HG03521 (cell line): ENCODE measurements at regions not wholly inside any gene's neighbourhood (a gene's known extent, or its start where the extent isn't known, plus 50 kb on each side); places are given as distances from the start of the nearest gene placed in this dataset.

ENCODE experiments used
- ATAC-seq: cut with Tn5 transposase; IDR thresholded peaks from one replicate; pipeline ENCODE4 v1.9.1; 2021; ENCODE audit warnings: mild to moderate bottlenecking, moderate library complexity; ENCODE audit not compliant: unreplicated experiment

GRCh38 chr17:77306790-77307478 is 166.2 kb downstream of the SEC14L1 start:
- no peak for ATAC-seq

- no peak for ATAC-seq
These were observed 166.9 kb downstream of the SEC14L1 start for GRCh38 chr17:77307479-77308198.

DNA sequence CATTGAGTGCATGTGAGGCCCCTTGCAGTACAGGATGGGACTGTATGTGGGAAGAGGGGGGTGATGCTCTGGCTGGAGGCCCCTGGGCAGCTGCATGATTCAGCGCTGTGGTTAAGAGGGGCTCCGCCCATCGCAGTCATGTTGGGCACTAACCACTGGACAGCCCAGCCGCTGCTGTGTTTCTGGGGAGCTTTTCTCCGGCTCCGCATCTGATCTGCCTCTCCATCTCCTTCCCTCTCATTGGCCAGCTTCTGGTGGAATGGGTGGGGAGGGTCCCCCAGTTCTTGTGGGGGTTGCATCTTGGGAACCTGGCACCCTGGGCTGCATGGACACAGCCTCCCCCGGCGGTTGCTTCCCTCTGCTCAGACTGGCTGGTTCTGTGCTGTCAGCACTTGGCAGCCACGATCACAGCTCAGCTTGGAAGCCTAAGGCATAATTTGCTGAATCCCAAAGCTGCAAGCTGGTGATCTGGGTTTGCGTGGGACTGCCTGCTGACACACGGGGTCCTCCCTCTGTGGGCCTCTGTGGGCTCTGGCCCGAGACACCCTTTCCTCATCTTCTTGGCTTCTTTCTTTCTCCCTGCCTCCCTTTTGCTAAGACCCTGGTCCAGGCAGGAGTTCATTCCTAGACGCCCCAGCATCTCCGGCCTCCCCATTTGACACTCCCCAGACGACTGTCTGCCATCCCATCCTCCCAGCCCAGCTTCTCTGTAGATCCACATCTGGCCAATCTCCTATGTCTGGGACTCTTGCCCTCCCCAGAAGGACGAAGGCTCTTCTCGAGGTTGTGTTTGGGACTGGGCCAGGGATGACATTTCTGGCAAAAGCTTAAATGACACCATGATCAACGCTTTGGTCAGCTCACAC is 168.3 kb downstream of the SEC14L1 start:
- ATAC-seq = no peak

DNA sequence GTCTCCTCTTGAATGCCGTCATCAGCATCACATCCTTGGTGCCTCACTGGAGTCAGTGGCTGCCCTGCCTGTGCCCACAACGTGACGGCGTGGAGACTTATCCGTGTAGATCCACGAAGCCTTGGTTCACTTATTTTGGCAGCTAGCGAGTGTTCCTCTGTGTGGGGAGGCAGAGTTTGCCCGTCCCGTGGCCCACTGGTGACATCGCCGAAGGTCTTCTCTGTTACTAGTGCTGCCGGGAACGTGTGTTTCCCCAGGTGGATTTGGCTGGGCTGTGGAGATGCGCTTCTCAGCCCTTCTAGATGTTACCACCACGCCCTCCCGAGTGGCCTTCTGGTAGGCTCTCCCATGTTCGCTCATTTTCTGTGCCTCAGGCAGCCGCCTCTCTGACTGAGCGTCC is 169.6 kb downstream of the SEC14L1 start:
- no peak for ATAC-seq

- no peak for ATAC-seq
These were observed 170.7 kb downstream of the SEC14L1 start for GRCh38 chr17:77311371-77311981.

DNA sequence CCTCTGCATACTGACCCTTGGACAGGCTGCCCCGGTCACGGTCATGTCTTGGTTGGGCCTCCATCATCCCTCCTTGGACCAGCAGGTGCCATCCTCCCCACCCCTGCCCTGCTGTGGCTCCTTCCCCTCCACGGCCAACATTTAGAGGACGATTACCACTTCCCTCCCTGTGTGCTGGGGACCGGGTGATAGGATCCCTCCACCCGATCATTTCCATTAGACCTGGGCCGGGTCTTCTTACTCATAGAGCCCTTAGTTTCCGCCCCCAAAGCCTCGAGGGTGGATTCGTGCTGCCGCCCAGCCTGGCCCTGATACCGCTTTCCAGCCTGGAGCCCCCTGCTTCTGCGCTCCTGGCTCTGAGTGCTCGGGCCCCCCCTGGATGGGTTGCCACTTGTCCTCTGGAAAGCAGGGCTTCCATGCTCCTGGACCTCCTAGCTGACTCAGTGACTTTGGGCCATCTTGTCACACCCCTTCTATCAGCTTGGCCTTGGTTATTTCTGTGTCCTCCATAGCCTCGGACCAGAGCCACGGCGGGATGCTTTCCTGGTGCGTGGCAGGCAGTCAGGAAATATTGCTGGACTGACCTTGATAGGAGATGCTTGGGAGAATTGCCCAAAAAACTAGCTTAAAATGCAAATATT is 171.4 kb downstream of the SEC14L1 start:
- no peak for ATAC-seq

DNA sequence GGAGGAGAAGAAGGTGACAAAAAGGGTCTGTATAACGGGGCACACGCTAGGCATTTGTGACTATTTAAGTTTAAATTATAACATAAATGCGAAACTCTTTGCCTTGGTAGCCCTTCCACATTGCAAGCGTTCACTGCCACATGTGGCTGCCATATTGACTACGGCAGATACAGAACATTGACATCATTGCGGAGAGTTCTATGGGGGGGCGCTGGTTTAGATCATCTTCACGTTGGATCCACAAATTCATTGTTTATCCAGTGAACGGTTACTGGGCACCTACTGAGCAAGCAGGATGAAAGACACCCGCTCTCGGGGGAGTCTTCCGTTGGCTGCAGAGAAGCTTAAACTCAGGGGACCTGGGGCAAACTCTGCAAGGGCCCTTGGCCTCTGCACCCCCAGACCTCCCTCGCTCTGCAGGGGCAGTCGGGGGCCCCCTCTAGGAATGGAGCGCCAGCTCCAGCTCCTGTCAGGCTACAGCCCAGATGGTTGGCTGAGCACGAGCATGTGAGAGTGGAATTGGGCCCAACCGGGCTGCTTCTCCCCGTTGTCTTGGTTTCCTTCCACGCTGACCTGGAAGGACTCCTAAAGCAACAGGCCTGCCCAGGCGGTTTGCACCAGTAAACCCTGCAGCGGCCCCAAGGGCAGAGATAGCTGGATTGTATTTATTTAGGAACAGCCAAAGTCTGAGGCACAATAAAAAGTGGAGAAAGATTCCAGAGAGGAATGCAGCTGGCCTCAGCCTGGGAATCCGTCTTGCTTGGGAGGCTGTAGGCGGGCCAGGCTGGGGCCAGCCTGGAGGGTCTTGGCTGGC is 172.2 kb downstream of the SEC14L1 start:
- no peak for ATAC-seq

GRCh38 chr17:77313831-77314230 is 173.1 kb downstream of the SEC14L1 start:
- no peak for ATAC-seq

GRCh38 chr17:77314601-77315000 is 173.8 kb downstream of the SEC14L1 start:
- no peak for ATAC-seq

DNA sequence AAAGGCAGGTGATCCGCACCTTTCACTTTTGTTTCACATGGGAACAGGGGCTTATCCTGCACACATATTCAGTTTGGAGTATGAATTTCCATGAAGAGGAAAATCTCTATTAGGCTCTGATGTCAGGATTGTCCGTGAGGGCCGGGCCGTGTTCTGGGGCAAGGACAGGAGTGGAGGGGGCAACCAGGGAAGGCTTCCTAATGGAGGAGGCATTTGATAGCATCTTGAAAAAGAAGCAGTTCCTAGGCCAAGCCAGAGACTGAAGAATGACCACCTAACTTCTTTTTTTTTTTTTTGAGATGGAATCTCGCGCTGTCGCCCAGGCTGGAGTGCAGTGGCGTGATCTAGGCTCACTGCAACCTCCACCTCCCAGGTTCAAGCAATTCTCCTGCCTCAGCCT is 174.2 kb downstream of the SEC14L1 start:
- ATAC-seq = no peak

GRCh38 chr17:77315551-77316190 is 174.9 kb downstream of the SEC14L1 start:
- no peak for ATAC-seq

GRCh38 chr17:77316191-77316641 is 175.4 kb downstream of the SEC14L1 start:
- ATAC-seq = no peak

GRCh38 chr17:77316651-77317050 is 175.9 kb downstream of the SEC14L1 start:
- no peak for ATAC-seq

DNA sequence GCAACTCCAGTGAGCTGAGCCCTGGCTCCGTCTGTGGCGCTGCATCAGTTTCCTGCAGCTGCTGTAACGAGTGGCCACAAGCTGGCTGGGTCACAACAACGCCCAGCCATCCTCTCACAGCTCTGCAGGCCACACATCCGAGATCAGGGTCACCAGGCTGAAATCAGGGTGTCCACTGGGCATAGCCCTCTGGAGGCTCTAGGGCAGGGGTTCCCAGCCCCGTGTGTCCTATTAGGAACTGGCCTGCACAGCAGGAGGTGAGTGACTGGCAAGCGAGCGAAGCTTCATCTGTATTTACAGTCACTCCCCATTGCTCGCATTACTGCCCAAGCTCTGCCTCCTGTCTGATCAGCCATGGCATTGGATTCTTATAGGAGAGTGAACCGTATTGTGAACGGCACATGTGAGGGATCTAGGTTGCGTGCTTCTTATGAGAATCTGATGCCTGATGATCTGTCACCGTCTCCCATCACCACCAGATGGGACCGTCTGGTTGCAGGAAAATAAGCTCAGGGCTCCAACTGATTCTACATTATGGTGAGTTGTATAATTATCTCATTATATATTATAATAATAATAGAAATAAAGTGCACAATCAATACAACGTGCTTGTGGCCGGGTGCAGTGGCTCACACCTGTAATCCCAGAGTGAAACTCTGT is 176.5 kb downstream of the SEC14L1 start:
- ATAC-seq = no peak

DNA sequence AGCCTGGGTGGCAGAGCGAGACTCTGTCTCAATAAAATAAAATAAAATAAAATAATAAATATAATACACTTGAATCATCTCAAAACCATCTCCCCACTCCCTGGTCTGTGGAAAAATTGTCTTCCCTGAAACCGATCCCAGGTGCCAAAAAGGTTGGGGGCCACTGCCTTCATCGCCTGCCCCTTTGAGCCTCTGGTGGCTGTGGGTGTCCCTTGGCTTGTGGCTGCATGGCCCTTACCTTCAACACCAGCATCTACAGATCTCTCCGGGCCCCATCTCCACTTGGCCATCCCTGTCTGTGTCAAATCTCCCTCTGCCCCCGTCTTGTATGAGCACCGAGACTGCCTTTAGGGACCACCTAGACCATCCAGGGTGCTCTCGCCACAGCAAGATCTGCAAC is 177.3 kb downstream of the SEC14L1 start:
- ATAC-seq = no peak

- ATAC-seq = no peak
These were observed 177.9 kb downstream of the SEC14L1 start for GRCh38 chr17:77318491-77319210.

- ATAC-seq = no peak
These were observed 178.7 kb downstream of the SEC14L1 start for GRCh38 chr17:77319211-77320043.
